Epithelial cell of proximal tubule (primary cell): ENCODE measurements at regions not wholly inside any gene's neighbourhood (a gene's known extent, or its start where the extent isn't known, plus 50 kb on each side); places are given as distances from the start of the nearest gene placed in this dataset.

ENCODE experiments used
- DNase-seq: peaks from one replicate; pipeline ENCODE4 v3.0.0-alpha.2; 2011; ENCODE audit warnings: low read depth
- H3K4me3 ChIP-seq: 2 replicates; pipeline ENCODE4 v1.5.1; 2011; ENCODE audit warnings: low read depth, mild to moderate bottlenecking, low read length
- CTCF ChIP-seq: conservative IDR thresholded peaks from 2 replicates; pipeline ENCODE4 v1.5.1; 2012; ENCODE audit warnings: low read depth, mild to moderate bottlenecking, low read length

GRCh38 chr22:34917239-34917638, 148.7 kb upstream of the ISX start:
- no peak overlapping the region for H3K4me3 ChIP-seq
- no peak for TF ChIP-seq CTCF
- no peak for DNase-seq

- DNase-seq: no peak
- no peak for TF ChIP-seq CTCF
- H3K4me3 ChIP-seq: no peak overlapping the region
Measured at GRCh38 chr22:34931026-34931425, 134.9 kb upstream of the ISX start.

GRCh38 chr22:34934261-34934660, 131.7 kb upstream of the ISX start:
- TF ChIP-seq CTCF: no peak
- H3K4me3 ChIP-seq: no peak overlapping the region
- no peak for DNase-seq

- H3K4me3 ChIP-seq: no peak overlapping the region
- TF ChIP-seq CTCF: no peak
- no peak for DNase-seq
Measured at GRCh38 chr22:34943830-34944229, 122.1 kb upstream of the ISX start.

GRCh38 chr22:34946339-34946985, 119.5 kb upstream of the ISX start:
- H3K4me3 ChIP-seq: no peak overlapping the region
- no peak for TF ChIP-seq CTCF
- DNase-seq: no peak

GRCh38 chr22:34950489-34950888, 115.5 kb upstream of the ISX start:
- no peak for TF ChIP-seq CTCF
- DNase-seq: no peak
- H3K4me3 ChIP-seq: no peak overlapping the region

- no peak for TF ChIP-seq CTCF
- DNase-seq: no peak
- H3K4me3 ChIP-seq: no peak overlapping the region
Measured at GRCh38 chr22:34951212-34951611, 114.7 kb upstream of the ISX start.
